ENCODE measurements at regions not wholly inside any gene's neighbourhood (a gene's known extent, or its start where the extent isn't known, plus 50 kb on each side); places are given as distances from the start of the nearest gene placed in this dataset.

DNA sequence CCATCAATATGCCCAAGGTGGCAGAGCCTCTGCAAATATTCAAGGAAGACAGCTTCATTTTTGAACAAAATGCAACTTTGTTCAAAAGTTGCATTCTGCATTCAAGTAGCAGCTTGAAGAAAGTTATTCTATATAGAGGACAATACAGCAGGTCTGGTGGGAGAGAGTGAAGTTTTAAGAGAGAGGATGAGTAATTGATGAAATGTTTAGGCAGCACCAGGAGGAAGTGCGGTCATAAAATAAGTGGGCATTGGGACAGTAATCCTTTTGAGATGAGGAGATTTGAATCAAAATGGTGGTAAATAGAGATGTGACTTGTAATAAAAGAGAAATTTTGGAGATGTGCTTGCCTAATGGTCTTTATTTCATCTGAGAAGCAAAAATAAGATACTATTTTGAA, 607.3 kb upstream of the ZNF385D start:
- TF ChIP-seq CTCF (IDR thresholded peaks at IDR 0.05) (no peak), ZFX (IDR thresholded peaks at IDR 0.05; ENCODE audit: borderline replicate concordance) (no peak)

Measured in 22Rv1 (cell line).